ENCODE measurements at regions not wholly inside any gene's neighbourhood (a gene's known extent, or its start where the extent isn't known, plus 50 kb on each side); places are given as distances from the start of the nearest gene placed in this dataset.
"Not testable (repeated sequence)": the region's sequence is repeated elsewhere in the genome, so short reads cannot be mapped to it uniquely, and the experiment has no call there.

GRCh38 chr12:68387338-68387737 is 55.2 kb upstream of the MDM1 start:
- no peak for DNase-seq

DNA sequence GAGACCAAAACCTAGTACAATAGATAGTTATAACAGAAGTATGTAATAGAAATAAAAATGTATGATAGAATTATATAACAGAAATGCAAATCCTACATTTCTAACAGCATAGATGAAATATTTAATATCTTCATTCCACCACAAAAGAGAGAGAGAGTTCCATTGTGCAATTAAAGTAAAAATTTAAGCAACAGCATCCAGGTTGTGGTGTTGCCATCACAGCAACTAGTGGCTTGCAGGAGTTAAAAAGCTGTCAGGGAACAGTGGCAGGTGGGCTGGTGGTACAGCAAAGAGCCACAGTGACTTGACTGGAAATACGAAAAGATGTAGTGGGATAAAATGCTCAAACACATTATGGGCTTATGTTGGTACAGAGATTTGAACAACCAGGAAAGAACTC is 57.1 kb upstream of the MDM1 start:
- DNase-seq, result no peak

- DNase-seq, result no peak
These were observed 59.8 kb upstream of the MDM1 start for GRCh38 chr12:68391937-68392336.

- no peak for DNase-seq
These were observed 60.2 kb upstream of the MDM1 start for GRCh38 chr12:68392376-68392775.

GRCh38 chr12:68393417-68393816 is 61.3 kb upstream of the MDM1 start:
- no peak for DNase-seq

DNA sequence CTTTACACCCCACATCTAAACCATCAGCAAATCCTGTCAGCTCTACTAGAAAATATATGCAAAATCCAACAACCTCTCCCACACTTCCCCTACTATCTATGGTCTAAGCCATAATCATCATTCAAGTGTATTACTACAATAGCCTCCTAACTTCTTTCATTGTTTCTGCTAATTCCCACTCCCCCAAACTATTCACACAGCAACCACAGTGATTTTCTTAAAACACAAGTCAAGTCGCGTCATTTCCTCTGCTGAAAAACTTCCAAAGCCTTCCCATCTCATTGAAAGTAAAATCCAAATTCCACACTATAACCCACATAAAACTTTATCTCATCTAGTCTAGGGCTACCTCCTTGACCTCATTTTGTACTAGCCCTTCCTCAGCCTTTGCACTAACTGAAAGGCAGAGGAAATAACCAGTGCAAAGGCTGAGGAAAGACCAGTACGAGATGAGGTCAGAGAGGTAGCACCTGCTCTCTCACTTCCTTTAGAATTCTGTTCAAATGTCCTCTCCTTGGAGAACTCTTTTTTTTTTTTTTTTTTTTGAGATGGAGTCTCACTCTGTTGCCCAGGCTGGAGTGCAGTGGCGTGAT is 65.5 kb upstream of the MDM1 start:
- no peak for DNase-seq

- not testable (repeated sequence) for DNase-seq
These were observed 66.5 kb upstream of the MDM1 start for GRCh38 chr12:68398689-68399088.

DNA sequence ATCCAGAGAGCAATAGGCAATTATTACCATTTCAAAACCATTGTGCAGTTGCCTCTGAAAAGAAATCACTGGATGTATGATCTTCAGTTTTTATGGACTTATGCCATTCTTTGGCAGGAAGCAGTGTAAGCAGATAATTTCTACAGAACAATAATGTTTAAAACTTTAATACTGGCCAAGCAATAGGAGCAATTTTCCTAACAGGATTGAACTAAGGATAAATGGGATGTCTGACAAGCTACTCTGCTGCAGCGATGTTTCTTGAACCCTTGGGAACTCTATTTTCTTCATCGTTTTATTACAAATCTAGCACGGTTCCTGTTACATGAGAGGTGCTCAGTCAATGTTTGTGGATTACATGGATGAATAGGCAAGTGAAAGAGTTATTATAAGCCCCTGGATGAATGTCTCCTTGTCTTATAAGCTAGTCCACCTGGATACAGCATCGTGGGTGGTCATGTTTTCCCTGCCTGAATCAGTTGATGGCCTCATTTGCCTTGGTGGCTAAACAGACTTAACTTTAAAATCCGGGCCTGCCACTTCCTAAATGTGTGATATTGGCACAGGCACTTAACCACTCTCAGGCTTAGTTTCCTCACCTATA is 68.2 kb upstream of the MDM1 start:
- no peak for DNase-seq

GRCh38 chr12:68402422-68402821 is 70.3 kb upstream of the MDM1 start:
- DNase-seq, result no peak

- no peak for DNase-seq
These were observed 71.1 kb upstream of the MDM1 start for GRCh38 chr12:68403296-68403695.

GRCh38 chr12:68403711-68404110 is 71.5 kb upstream of the MDM1 start:
- no peak for DNase-seq

- no peak for DNase-seq
These were observed 73.2 kb upstream of the MDM1 start for GRCh38 chr12:68405343-68405781.

DNA sequence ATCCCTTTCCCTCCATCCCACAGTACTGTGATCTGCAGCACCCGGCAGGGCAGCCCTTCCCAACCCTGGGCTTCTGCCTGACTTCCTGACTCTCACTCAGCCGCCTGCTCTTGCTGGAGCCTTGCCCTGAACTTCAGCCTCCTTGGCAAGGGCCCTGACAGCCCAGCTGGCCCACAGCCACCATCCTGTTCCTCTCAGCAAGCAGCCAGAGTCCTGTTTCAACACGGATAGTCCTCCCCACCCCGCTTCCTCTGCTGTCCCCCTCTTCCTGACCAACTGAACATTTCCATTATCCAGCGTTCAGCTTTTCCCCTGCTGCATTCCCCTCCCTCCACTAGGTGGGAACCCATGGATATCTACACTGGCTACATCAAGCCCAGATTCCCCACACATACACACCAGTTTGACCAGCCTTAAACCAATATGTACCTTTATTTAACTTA is 74.0 kb upstream of the MDM1 start:
- peak; percentile 90 for DNase-seq

DNA sequence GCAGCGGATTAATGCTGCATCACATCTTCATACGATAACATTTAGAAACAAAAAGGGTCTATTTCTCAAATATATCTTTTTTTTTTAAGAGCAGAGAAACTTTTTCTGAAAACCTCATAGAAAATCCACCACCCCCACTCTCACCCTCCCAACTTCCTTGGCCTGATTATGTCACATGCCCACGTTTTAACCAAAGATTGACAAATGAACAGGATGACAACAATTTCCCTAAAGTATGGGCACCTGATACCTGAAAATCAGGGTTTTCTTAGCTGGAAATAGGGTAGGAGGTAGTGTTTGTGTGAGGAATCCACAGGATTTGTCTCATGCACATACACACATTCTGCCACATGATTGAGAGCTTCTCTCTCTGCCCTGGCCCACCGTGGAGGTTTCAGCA is 74.7 kb upstream of the MDM1 start:
- no peak for DNase-seq

- no peak for DNase-seq
These were observed 78.0 kb upstream of the MDM1 start for GRCh38 chr12:68410018-68410660.

- no peak for DNase-seq
These were observed 79.2 kb upstream of the MDM1 start for GRCh38 chr12:68411371-68411770.

DNA sequence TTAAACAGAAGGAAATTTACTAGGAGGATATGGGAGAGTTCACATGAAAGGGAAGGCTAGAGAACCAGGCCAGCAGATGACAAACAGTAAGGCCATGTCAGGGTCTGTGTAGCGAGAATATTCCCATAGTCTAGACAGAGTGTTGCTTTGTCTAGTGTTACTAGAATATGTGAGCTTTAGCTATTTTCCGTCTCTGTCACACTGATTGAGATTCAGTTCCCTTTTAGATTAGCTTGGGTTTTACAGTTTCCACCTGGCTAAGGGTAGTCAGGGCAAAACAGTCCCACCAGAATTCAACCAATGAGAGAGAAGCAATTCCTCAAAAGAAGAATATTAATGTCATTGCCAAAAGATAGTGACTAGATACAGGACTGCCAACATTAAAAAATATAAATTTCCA is 82.8 kb upstream of the MDM1 start:
- DNase-seq, result no peak

- no peak for DNase-seq
These were observed 84.2 kb upstream of the MDM1 start for GRCh38 chr12:68416350-68416749.

GRCh38 chr12:68416826-68417225 is 84.7 kb upstream of the MDM1 start:
- no peak for DNase-seq

DNA sequence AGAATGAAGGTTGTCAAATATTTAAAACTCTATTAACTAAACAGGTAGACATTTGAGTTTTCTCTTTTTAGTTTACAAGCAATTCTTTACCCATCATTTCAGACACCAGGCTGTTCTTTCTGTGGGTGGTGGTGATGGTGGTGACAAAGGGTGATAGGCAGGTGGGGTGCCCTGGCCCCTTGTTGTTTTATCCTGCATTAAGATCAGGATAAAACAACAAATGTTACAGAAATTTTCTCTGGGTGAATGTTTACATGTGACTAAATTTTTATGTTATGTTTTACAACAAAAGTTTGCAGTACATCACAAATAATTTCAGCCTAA is 85.9 kb upstream of the MDM1 start:
- no peak for DNase-seq

GRCh38 chr12:68420225-68421010 is 88.3 kb upstream of the MDM1 start:
- DNase-seq, result peak; percentile 36

DNA sequence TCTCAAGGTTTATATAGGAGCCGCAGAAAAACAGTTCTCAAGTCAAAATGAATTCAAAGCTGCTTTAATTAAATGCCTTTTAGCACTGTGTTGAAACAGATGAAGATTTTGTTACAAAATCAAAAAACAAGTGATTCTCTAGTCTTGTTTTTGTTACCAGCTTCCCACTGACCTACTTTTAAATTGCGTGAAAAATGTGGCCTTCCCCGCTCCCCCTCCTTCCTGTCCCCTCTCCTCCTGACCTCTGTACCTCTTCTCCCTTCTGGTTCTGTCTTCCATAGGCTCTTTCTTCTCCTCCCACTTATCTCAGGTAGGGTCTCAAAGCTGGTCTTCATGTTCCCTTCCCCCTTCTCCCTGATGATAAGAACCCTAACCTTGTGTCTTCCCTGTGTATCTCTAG is 90.0 kb upstream of the MDM1 start:
- no peak for DNase-seq

GRCh38 chr12:68422956-68423574 is 90.9 kb upstream of the MDM1 start:
- no peak for DNase-seq

Data from tongue (tissue), 1 donor.